ENCODE measurements at regions not wholly inside any gene's neighbourhood (a gene's known extent, or its start where the extent isn't known, plus 50 kb on each side); places are given as distances from the start of the nearest gene placed in this dataset.
A peak's percentile ranks its signal among the peaks of the same experiment; 100 is the strongest.

DNA sequence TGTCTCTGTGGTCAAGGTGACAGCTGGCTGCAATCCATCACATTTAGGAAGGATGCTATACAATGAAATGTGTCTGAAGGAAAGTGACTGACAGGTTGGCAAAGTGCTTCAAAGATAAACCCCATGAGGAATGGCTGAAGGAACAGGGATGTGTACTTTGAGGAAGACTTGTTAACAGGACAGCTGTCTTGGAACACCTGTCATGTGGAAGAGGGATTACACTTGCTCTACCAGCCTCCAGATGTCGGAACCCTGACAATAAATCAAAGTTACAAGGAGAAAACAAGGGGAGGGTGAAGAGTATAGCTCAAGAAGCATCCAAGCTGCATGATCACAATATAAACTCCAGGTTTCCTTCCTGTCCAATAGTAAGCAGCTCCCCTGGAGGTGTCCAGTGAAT lies 147.8 kb upstream of the TMCC3 start:
- no peaks in the 10 kb centered on the region for H3K9me3 ChIP-seq (replicated peaks in 1 of 3)
- WGBS, 4 donors = 50 to 63% (median 60%) methylated on average over 1 of the region's 1 CpG
- peaks cover 0 to 4% of the 10 kb centered on the region in 2 donors for H3K4me1 ChIP-seq (replicated peaks in 1 of 2)
- H3K27ac ChIP-seq = no peak overlapping the region
- DNase-seq = no peak
- H3K4me3 ChIP-seq = no peak overlapping the region
- no peak for TF ChIP-seq POLR2A (IDR thresholded peaks at IDR 0.05)
- TF ChIP-seq, protein P1, sequence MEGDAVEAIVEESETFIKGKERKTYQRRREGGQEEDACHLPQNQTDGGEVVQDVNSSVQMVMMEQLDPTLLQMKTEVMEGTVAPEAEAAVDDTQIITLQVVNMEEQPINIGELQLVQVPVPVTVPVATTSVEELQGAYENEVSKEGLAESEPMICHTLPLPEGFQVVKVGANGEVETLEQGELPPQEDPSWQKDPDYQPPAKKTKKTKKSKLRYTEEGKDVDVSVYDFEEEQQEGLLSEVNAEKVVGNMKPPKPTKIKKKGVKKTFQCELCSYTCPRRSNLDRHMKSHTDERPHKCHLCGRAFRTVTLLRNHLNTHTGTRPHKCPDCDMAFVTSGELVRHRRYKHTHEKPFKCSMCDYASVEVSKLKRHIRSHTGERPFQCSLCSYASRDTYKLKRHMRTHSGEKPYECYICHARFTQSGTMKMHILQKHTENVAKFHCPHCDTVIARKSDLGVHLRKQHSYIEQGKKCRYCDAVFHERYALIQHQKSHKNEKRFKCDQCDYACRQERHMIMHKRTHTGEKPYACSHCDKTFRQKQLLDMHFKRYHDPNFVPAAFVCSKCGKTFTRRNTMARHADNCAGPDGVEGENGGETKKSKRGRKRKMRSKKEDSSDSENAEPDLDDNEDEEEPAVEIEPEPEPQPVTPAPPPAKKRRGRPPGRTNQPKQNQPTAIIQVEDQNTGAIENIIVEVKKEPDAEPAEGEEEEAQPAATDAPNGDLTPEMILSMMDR (IDR thresholded peaks at IDR 0.05) = no peak
- no peaks in the 10 kb centered on the region for H3K27me3 ChIP-seq
- intact Hi-C loops (cut with DNase I) = no loop called here
- no peaks in the 10 kb centered on the region for H3K36me3 ChIP-seq (replicated peaks in 1 of 2)

DNA sequence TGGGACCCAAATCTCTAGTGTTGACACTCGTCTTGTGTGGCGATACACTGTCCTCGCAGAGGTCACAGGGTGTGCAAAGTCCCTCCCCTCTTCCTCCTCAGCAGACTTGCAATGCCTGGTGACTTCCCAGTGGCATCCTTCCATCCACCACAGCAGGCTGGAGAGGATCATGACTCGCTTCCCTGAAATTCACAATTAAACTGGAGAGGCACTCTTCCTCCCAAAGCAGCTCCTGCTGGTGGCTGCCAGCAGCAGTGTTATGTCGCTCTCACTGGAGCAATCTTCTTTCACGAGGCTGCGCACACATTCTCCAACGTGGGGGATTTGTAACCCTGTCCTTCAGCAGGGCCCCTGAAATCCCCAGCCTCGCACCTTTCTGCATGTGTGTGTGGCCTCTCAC lies 145.2 kb upstream of the TMCC3 start:
- peak in 1 of 7 donors; percentile 15 for DNase-seq
- intact Hi-C loops (cut with DNase I) = no loop called here
- H3K4me1 ChIP-seq (replicated peaks in 1 of 2) = peaks cover 0 to 9% of the 10 kb centered on the region in 2 donors
- no peaks in the 10 kb centered on the region for H3K9me3 ChIP-seq (replicated peaks in 1 of 3)
- TF ChIP-seq, protein P1 (IDR thresholded peaks at IDR 0.05) = no peak
- TF ChIP-seq POLR2A (IDR thresholded peaks at IDR 0.05) = no peak
- 80 to 89% (median 86%) methylated on average over 9 of the region's 9 CpGs for WGBS, 4 donors
- H3K27ac ChIP-seq = no peak overlapping the region
- no peak overlapping the region for H3K4me3 ChIP-seq
- H3K36me3 ChIP-seq (replicated peaks in 1 of 2) = no peaks in the 10 kb centered on the region
- H3K27me3 ChIP-seq = no peaks in the 10 kb centered on the region

GRCh38 chr12:94795044-94795443 lies 144.7 kb upstream of the TMCC3 start:
- TF ChIP-seq, protein P1 (IDR thresholded peaks at IDR 0.05) = no peak
- no peak for TF ChIP-seq POLR2A (IDR thresholded peaks at IDR 0.05)
- 83 to 88% (median 86%) methylated on average over 4 of the region's 4 CpGs for WGBS, 4 donors
- Histone ChIP-seq H3K4me3 (no peak overlapping the region), H3K36me3 (replicated peaks in 1 of 2) (no peaks in the 10 kb centered on the region), H3K4me1 (replicated peaks in 1 of 2) (peaks cover 0 to 9% of the 10 kb centered on the region in 2 donors), H3K9me3 (replicated peaks in 1 of 3) (no peaks in the 10 kb centered on the region), H3K27ac (no peak overlapping the region), H3K27me3 (no peaks in the 10 kb centered on the region)
- intact Hi-C loops (cut with DNase I) = no loop called here
- DNase-seq = no peak

DNA sequence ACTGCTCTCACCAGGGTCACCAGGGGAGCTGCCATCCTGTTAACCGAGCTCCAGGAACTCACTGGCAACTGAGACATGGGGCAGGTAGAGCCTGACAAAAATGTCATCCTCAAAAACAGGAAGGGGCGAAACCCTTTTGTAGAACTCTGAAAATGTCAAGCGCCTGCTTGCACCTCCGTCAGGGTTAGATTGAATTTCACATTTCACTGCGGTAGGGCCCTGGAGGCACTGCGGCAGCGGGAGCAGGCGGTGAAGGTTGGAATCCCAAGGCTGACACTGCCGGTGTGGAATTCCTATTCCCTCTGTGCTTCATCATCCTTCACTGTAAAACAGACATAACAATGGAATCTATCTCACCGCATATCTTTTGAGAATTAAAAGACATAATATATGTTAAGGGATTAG lies 142.8 kb upstream of the TMCC3 start:
- H3K4me3 ChIP-seq = no peak overlapping the region
- H3K36me3 ChIP-seq (replicated peaks in 1 of 2) = no peaks in the 10 kb centered on the region
- H3K27ac ChIP-seq = no peak overlapping the region
- H3K4me1 ChIP-seq (replicated peaks in 1 of 2) = peaks cover 0 to 9% of the 10 kb centered on the region in 2 donors
- intact Hi-C loops (cut with DNase I) = no loop called here
- no peaks in the 10 kb centered on the region for H3K27me3 ChIP-seq
- WGBS, 4 donors = 55 to 72% (median 65%) methylated on average over 10 of the region's 10 CpGs
- H3K9me3 ChIP-seq (replicated peaks in 1 of 3) = no peaks in the 10 kb centered on the region
- DNase-seq = no peak
- no peak for TF ChIP-seq POLR2A (IDR thresholded peaks at IDR 0.05)
- TF ChIP-seq, protein P1 (IDR thresholded peaks at IDR 0.05) = no peak
